Progenitor cell of endocrine pancreas (in vitro differentiated cells): ENCODE measurements at regions not wholly inside any gene's neighbourhood (a gene's known extent, or its start where the extent isn't known, plus 50 kb on each side); places are given as distances from the start of the nearest gene placed in this dataset.

ENCODE experiments used
- DNase-seq: peaks from one replicate; pipeline ENCODE4 v3.0.0; 2021; ENCODE audit warnings: low spot score; ENCODE audit not compliant: unreplicated experiment
- H3K27ac Mint-ChIP-seq: 2 replicates; pipeline ENCODE4 v1.8.0; 2021; ENCODE audit warnings: mild to moderate bottlenecking, moderate library complexity, mixed read lengths
- H3K27me3 Mint-ChIP-seq: 2 replicates; pipeline ENCODE4 v1.8.0; 2021; ENCODE audit warnings: mixed read lengths
- H3K36me3 Mint-ChIP-seq: 2 replicates; pipeline ENCODE4 v1.8.0; 2022; ENCODE audit warnings: mixed read lengths; ENCODE audit not compliant: insufficient read depth
- H3K4me1 Mint-ChIP-seq: 2 replicates; pipeline ENCODE4 v1.8.0; 2021; ENCODE audit warnings: low read depth, mixed read lengths
- H3K4me3 Mint-ChIP-seq: 2 replicates; pipeline ENCODE4 v1.8.0; 2021; ENCODE audit warnings: low read depth, mild to moderate bottlenecking, moderate library complexity, mixed read lengths
- H3K9me3 Mint-ChIP-seq: 2 replicates; pipeline ENCODE4 v1.8.0; 2021; ENCODE audit warnings: low read depth, mixed read lengths
- CTCF ChIP-seq: fragments of 200-600 bp; sonication (generic); IDR thresholded peaks from one replicate; pipeline ENCODE4 v1.5.0; 2021; ENCODE audit warnings: antibody characterized with exemption, mild to moderate bottlenecking; ENCODE audit not compliant: unreplicated experiment

GRCh38 chr3:22745321-22745720 is 457.8 kb upstream of the UBE2E2 start:
- TF ChIP-seq CTCF: no peak
- no peak overlapping the region for H3K27ac Mint-ChIP-seq
- H3K9me3 Mint-ChIP-seq: peaks cover 3% of the 10 kb centered on the region
- H3K4me3 Mint-ChIP-seq: no peak overlapping the region
- H3K27me3 Mint-ChIP-seq: no peaks in the 10 kb centered on the region
- no peaks in the 10 kb centered on the region for H3K36me3 Mint-ChIP-seq
- no peaks in the 10 kb centered on the region for H3K4me1 Mint-ChIP-seq
- no peak for DNase-seq

- H3K27me3 Mint-ChIP-seq: no peaks in the 10 kb centered on the region
- no peaks in the 10 kb centered on the region for H3K4me1 Mint-ChIP-seq
- no peaks in the 10 kb centered on the region for H3K36me3 Mint-ChIP-seq
- TF ChIP-seq CTCF: no peak
- no peak for DNase-seq
- peaks cover 7% of the 10 kb centered on the region for H3K9me3 Mint-ChIP-seq
- H3K4me3 Mint-ChIP-seq: no peak overlapping the region
- no peak overlapping the region for H3K27ac Mint-ChIP-seq
These were observed 456.9 kb upstream of the UBE2E2 start for GRCh38 chr3:22746221-22746620.

- no peak overlapping the region for H3K4me3 Mint-ChIP-seq
- H3K27me3 Mint-ChIP-seq: no peaks in the 10 kb centered on the region
- TF ChIP-seq CTCF: no peak
- no peak for DNase-seq
- no peak overlapping the region for H3K27ac Mint-ChIP-seq
- no peaks in the 10 kb centered on the region for H3K4me1 Mint-ChIP-seq
- peaks cover 4% of the 10 kb centered on the region for H3K9me3 Mint-ChIP-seq
- no peaks in the 10 kb centered on the region for H3K36me3 Mint-ChIP-seq
These were observed 454.6 kb upstream of the UBE2E2 start for GRCh38 chr3:22748453-22749045.

- no peaks in the 10 kb centered on the region for H3K36me3 Mint-ChIP-seq
- no peaks in the 10 kb centered on the region for H3K27me3 Mint-ChIP-seq
- DNase-seq: no peak
- no peak overlapping the region for H3K4me3 Mint-ChIP-seq
- H3K9me3 Mint-ChIP-seq: peaks cover 15% of the 10 kb centered on the region
- peak overlapping the region; percentile 62 for H3K27ac Mint-ChIP-seq
- H3K4me1 Mint-ChIP-seq: peaks cover 5% of the 10 kb centered on the region
- TF ChIP-seq CTCF: no peak
These were observed 443.4 kb upstream of the UBE2E2 start for GRCh38 chr3:22759636-22760310.

GRCh38 chr3:22765679-22766078 is 437.4 kb upstream of the UBE2E2 start:
- TF ChIP-seq CTCF: no peak
- DNase-seq: no peak
- H3K9me3 Mint-ChIP-seq: peaks cover 17% of the 10 kb centered on the region
- no peaks in the 10 kb centered on the region for H3K27me3 Mint-ChIP-seq
- peaks cover 5% of the 10 kb centered on the region for H3K4me1 Mint-ChIP-seq
- H3K4me3 Mint-ChIP-seq: no peak overlapping the region
- H3K36me3 Mint-ChIP-seq: no peaks in the 10 kb centered on the region
- H3K27ac Mint-ChIP-seq: no peak overlapping the region
